Body of pancreas (tissue), 4 donors: ENCODE measurements at regions not wholly inside any gene's neighbourhood (a gene's known extent, or its start where the extent isn't known, plus 50 kb on each side); places are given as distances from the start of the nearest gene placed in this dataset.

Experiments used
- ATAC-seq: fragments of 150-250 bp; one replicate; pipeline ENCODE4 v1.9.1; 2016
- DNase-seq, 4 donors: peaks; one replicate each; pipeline ENCODE4 v3.0.0-alpha.2; 2019
- H3K27ac ChIP-seq, 4 donors: fragments of 200-600 bp; sonication (generic); 1 replicate in 3 of 4; 2 replicates in 1 of 4; pipeline versions ENCODE4 v1.5.1 to v1.6.1; 2016 to 2019; ENCODE audit warnings: mild to moderate bottlenecking in 1 of 4, mixed read lengths in 1 of 4, moderate library complexity in 1 of 4
- H3K27me3 ChIP-seq, 2 donors: fragments of 200-600 bp; sonication (generic); one replicate each; pipeline ENCODE4 v1.6.0; 2016; ENCODE audit warnings: mild to moderate bottlenecking in 1 of 2
- H3K36me3 ChIP-seq, 2 donors: fragments of 200-600 bp; sonication (generic); replicated peaks in 1 of 2; 2 replicates each; pipeline ENCODE4 v1.5.1; 2016; ENCODE audit warnings: low read depth in 2 of 2; ENCODE audit not compliant: insufficient read depth in 1 of 2
- H3K4me1 ChIP-seq: fragments of 200-600 bp; sonication (generic); one replicate; pipeline ENCODE4 v1.6.0; 2016
- H3K4me3 ChIP-seq, 2 donors: fragments of 200-600 bp; sonication (generic); 1 replicate in 1 of 2; 2 replicates in 1 of 2; pipeline ENCODE4 v1.5.1; 2016 to 2019
- H3K9me3 ChIP-seq, 3 donors: fragments of 200-600 bp; sonication (generic); 1 replicate in 2 of 3; 2 replicates in 1 of 3; pipeline ENCODE4 v1.5.1; 2016
- POLR2A ChIP-seq, 3 donors: fragments of 450-650 bp; IDR thresholded peaks; one replicate each; pipeline ENCODE4 v1.6.1; 2016; ENCODE audit warnings: antibody characterized with exemption in 3 of 3, mild to moderate bottlenecking in 2 of 3
- WGBS, 2 donors: methylation state at CpG; one replicate each; pipeline ENCODE4 v1.1.5; 2017; 5-methylcytosine and 5-hydroxymethylcytosine counted together
- intact Hi-C: fragments of 100-400 bp; cut with DNase I; formaldehyde crosslinking; loops from one replicate; pipeline ENCODE4 v1.15.1; 2023
- TF ChIP-seq, protein P1 (sequence below), 7 experiments: fragments of 450-650 bp in 4 of 7; fragments of 200-600 bp in 3 of 7; sonication (generic) in 3 of 7; IDR thresholded peaks; one replicate each; pipeline ENCODE4 v1.5.1; 2016 to 2019; ENCODE audit warnings: antibody characterized with exemption in 7 of 7

DNA sequence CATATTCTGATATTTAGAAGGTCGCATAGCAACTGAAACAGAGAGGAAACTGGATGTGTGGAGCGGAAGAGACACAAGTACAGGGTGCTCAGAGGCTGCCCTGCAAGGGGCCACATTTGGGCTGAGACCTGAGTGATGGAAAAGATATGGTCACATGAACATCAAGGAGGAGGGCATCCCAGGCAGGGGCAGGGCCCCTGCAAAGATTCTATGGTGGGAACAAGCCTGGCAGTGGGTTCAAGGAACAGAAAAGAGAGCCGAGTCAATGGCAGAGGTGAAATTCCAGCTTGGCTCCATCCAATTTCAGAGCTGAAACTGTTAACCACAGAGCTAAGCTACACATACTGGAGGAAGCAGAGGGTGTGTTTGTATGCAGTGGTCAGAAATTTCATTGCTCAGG is 227.7 kb downstream of the PRDM2 start:
- Histone ChIP-seq H3K4me3 (no peak overlapping the region), H3K27ac (no peak overlapping the region), H3K4me1 (no peaks in the 10 kb centered on the region), H3K9me3 (no peaks in the 10 kb centered on the region), H3K27me3 (no peaks in the 10 kb centered on the region), H3K36me3 (no peaks in the 10 kb centered on the region)
- no peak for TF ChIP-seq POLR2A (IDR thresholded peaks at IDR 0.05)
- TF ChIP-seq, protein P1, sequence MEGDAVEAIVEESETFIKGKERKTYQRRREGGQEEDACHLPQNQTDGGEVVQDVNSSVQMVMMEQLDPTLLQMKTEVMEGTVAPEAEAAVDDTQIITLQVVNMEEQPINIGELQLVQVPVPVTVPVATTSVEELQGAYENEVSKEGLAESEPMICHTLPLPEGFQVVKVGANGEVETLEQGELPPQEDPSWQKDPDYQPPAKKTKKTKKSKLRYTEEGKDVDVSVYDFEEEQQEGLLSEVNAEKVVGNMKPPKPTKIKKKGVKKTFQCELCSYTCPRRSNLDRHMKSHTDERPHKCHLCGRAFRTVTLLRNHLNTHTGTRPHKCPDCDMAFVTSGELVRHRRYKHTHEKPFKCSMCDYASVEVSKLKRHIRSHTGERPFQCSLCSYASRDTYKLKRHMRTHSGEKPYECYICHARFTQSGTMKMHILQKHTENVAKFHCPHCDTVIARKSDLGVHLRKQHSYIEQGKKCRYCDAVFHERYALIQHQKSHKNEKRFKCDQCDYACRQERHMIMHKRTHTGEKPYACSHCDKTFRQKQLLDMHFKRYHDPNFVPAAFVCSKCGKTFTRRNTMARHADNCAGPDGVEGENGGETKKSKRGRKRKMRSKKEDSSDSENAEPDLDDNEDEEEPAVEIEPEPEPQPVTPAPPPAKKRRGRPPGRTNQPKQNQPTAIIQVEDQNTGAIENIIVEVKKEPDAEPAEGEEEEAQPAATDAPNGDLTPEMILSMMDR (IDR thresholded peaks at IDR 0.05) = no peak
- intact Hi-C loops = no loop called here
- ATAC-seq (no peak), DNase-seq (no peak)
- WGBS, 2 donors = 74 to 83% methylated on average over 3 of the region's 3 CpGs

DNA sequence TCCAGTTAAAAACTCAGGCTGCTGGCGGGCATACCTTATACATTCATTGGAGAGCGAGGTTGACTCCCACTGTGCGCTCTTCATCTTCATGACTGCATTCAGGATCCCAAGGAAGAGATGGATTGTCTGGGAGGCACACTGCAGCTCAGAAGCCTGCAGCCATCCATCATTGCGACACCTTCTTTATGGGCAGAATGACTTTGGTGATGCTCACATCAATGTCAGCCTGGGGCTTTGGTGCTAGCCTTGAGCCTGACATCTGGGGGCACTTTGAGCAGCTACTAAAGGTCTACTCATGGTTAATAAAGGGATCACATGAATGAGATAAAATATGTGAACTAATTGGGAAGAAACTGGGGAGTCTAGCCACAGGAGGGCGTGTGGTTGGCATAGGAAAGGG is 229.3 kb downstream of the PRDM2 start:
- WGBS, 2 donors = 74 to 81% methylated on average over 5 of the region's 5 CpGs
- no peak overlapping the region for H3K4me3 ChIP-seq
- TF ChIP-seq, protein P1 (IDR thresholded peaks at IDR 0.05) = no peak
- no peak for TF ChIP-seq POLR2A (IDR thresholded peaks at IDR 0.05)
- H3K27me3 ChIP-seq = no peaks in the 10 kb centered on the region
- no peaks in the 10 kb centered on the region for H3K9me3 ChIP-seq
- no peaks in the 10 kb centered on the region for H3K36me3 ChIP-seq
- H3K27ac ChIP-seq = no peak overlapping the region
- ATAC-seq (no peak), DNase-seq (no peak)
- intact Hi-C loops = no loop called here
- H3K4me1 ChIP-seq = no peaks in the 10 kb centered on the region

DNA sequence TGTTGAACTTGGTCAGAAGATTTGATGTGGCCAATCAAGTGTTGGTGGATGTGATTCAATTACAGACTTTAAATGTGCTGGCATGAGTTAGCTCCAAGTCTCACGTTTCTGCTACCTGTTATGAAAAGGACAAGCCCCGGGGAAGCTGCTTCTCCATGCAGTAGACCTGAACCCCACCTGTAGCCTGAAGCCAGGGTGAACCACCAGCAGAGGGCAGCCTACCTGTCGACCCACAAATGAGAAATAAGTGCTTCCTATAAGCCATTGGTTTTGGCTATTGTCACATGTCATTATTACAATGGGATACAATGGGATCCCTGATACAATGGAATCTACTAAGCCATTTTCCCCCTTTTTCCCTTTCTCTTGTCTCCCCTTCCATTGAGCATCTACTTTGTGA is 230.2 kb downstream of the PRDM2 start:
- Histone ChIP-seq H3K36me3 (no peaks in the 10 kb centered on the region), H3K9me3 (no peaks in the 10 kb centered on the region), H3K4me3 (no peak overlapping the region), H3K27ac (no peak overlapping the region), H3K27me3 (no peaks in the 10 kb centered on the region), H3K4me1 (no peaks in the 10 kb centered on the region)
- TF ChIP-seq, protein P1 (IDR thresholded peaks at IDR 0.05) = peak in 1 of 7 experiments; percentile 4
- no peak for TF ChIP-seq POLR2A (IDR thresholded peaks at IDR 0.05)
- DNase-seq (peak in 2 of 4 donors; percentile 4 to 12), ATAC-seq (no peak)
- intact Hi-C loops = no loop called here
- 30 to 31% methylated on average over 3 of the region's 3 CpGs for WGBS, 2 donors

DNA sequence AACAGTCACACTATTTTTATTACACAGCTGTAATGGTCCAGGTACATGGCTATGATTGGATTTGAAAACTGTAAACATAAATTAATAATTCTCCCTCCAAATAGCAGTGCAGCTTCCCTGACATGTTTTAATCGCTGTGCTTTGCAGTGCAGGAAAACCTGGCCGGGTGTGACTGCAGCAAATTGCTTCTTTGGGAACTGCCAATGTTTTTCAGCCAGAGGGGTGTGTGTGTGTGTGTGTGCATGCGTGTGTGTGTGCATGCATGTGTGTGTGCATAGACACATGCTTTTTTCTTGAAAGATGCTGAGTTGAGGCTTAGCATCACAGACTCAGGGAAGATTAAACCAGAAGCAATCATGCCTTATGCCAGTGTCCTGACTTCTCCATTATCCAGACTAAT is 231.2 kb downstream of the PRDM2 start:
- no peaks in the 10 kb centered on the region for H3K9me3 ChIP-seq
- DNase-seq = no peak
- TF ChIP-seq, protein P1 (IDR thresholded peaks at IDR 0.05) = no peak
- no peak for TF ChIP-seq POLR2A (IDR thresholded peaks at IDR 0.05)
- no peak overlapping the region for H3K27ac ChIP-seq
- no peak for ATAC-seq
- no peaks in the 10 kb centered on the region for H3K36me3 ChIP-seq
- WGBS, 2 donors = 44 to 52% methylated on average over 3 of the region's 3 CpGs
- H3K27me3 ChIP-seq = no peaks in the 10 kb centered on the region
- intact Hi-C loops = no loop called here
- H3K4me3 ChIP-seq = no peak overlapping the region
- H3K4me1 ChIP-seq = no peaks in the 10 kb centered on the region

DNA sequence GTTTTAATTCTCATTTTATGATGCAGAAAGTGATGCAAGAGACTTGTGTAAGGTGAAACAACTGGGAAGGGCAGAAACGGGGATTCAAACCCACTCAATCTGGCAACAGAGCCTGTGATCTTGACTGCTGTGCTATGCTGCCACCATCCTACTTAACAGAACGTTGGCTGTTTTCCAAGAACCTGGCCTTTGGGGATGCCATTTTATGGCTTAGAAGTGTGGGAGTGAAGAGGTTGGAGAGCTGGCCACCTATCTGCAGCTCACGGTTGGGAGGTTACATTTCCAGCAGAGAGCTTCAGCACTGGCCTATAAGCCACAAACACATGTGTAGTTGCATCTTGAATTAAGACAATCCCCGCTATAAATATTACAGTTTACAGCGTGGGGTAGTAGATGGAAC is 235.3 kb downstream of the PRDM2 start:
- intact Hi-C loops = no loop called here
- Histone ChIP-seq H3K4me3 (no peak overlapping the region), H3K27me3 (no peaks in the 10 kb centered on the region), H3K36me3 (no peaks in the 10 kb centered on the region), H3K9me3 (no peaks in the 10 kb centered on the region), H3K4me1 (no peaks in the 10 kb centered on the region), H3K27ac (no peak overlapping the region)
- 62 to 74% methylated on average over 5 of the region's 5 CpGs for WGBS, 2 donors
- TF ChIP-seq, protein P1 (IDR thresholded peaks at IDR 0.05) = no peak
- no peak for TF ChIP-seq POLR2A (IDR thresholded peaks at IDR 0.05)
- ATAC-seq (no peak), DNase-seq (no peak)
